Loucy (cell line): ENCODE measurements at regions not wholly inside any gene's neighbourhood (a gene's known extent, or its start where the extent isn't known, plus 50 kb on each side); places are given as distances from the start of the nearest gene placed in this dataset.
"Not testable (repeated sequence)": the region's sequence is repeated elsewhere in the genome, so short reads cannot be mapped to it uniquely, and the experiment has no call there.

Experiments
- H2AFZ ChIP-seq: fragments of 200-600 bp; sonication (generic); 2 replicates; pipeline ENCODE4 v1.6.0; 2016; ENCODE audit warnings: antibody characterized with exemption, mild to moderate bottlenecking, low read length, moderate library complexity
- H3F3A ChIP-seq: fragments of 200-600 bp; 2 replicates; pipeline ENCODE4 v1.6.0; 2016; ENCODE audit warnings: antibody characterized with exemption, low read depth, mild to moderate bottlenecking
- H3K27me3 ChIP-seq: fragments of 200-600 bp; sonication (generic); 2 replicates; pipeline ENCODE4 v1.6.1; 2014; ENCODE audit warnings: low read length, mild to moderate bottlenecking; ENCODE audit not compliant: insufficient read depth, poor library complexity, severe bottlenecking
- H3K36me3 ChIP-seq: fragments of 200-600 bp; sonication (generic); 2 replicates; pipeline ENCODE4 v1.6.1; 2016; ENCODE audit warnings: low read length; ENCODE audit not compliant: insufficient read depth
- H3K4me1 ChIP-seq: fragments of 200-600 bp; sonication (generic); 2 replicates; pipeline ENCODE4 v1.5.1; 2014; ENCODE audit warnings: low read length, mild to moderate bottlenecking; ENCODE audit not compliant: insufficient read depth, poor library complexity, severe bottlenecking
- H3K4me2 ChIP-seq: fragments of 200-600 bp; sonication (generic); 2 replicates; pipeline ENCODE4 v1.6.0; 2014; ENCODE audit warnings: antibody characterized with exemption, low read length, low read depth, mild to moderate bottlenecking; ENCODE audit not compliant: poor library complexity, severe bottlenecking
- H3K4me3 ChIP-seq: fragments of 200-600 bp; sonication (generic); 2 replicates; pipeline ENCODE4 v1.5.1; 2014; ENCODE audit warnings: low read length, mild to moderate bottlenecking, mixed read lengths; ENCODE audit not compliant: poor library complexity, severe bottlenecking
- H3K79me2 ChIP-seq: fragments of 200-600 bp; sonication (generic); 2 replicates; pipeline ENCODE4 v1.6.1; 2014; ENCODE audit warnings: low read length; ENCODE audit not compliant: insufficient read depth
- H3K9ac ChIP-seq: fragments of 200-600 bp; sonication (generic); 2 replicates; pipeline ENCODE4 v1.6.0; 2014; ENCODE audit warnings: mild to moderate bottlenecking, low read depth, low read length, moderate library complexity; ENCODE audit not compliant: poor library complexity, severe bottlenecking
- H3K9me2 ChIP-seq: fragments of 200-600 bp; sonication (generic); replicated peaks from 2 replicates; pipeline ENCODE4 v1.6.1; 2016; ENCODE audit warnings: low read depth, low read length, mixed read lengths
- H3K9me3 ChIP-seq: fragments of 200-600 bp; sonication (generic); 2 replicates; pipeline ENCODE4 v1.6.1; 2014; ENCODE audit warnings: mild to moderate bottlenecking, antibody characterized with exemption, low read length, low read depth; ENCODE audit not compliant: insufficient read depth
- H4K20me1 ChIP-seq: fragments of 200-600 bp; sonication (generic); 2 replicates; pipeline ENCODE4 v1.6.0; 2014; ENCODE audit warnings: antibody characterized with exemption, low read length, mild to moderate bottlenecking; ENCODE audit not compliant: insufficient read depth, poor library complexity, severe bottlenecking
- CTCF ChIP-seq: fragments of 200-600 bp; sonication (generic); conservative IDR thresholded peaks from 2 replicates; pipeline ENCODE4 v1.5.1; 2014; ENCODE audit warnings: mild to moderate bottlenecking, antibody characterized with exemption, low read length
- EZH2phosphoT487 ChIP-seq: fragments of 200-600 bp; IDR thresholded peaks from 2 replicates; pipeline ENCODE4 v1.6.1; 2018; ENCODE audit warnings: antibody characterized with exemption, mild to moderate bottlenecking, moderate library complexity, borderline replicate concordance

GRCh38 chr3:103515116-103515515 lies 1080.3 kb downstream of the ZPLD1 start:
- H3K9me2 ChIP-seq, result no peaks in the 10 kb centered on the region
- no peaks in the 10 kb centered on the region for H3K9me3 ChIP-seq
- H3F3A ChIP-seq, result no peaks in the 10 kb centered on the region
- no peaks in the 10 kb centered on the region for H4K20me1 ChIP-seq
- no peaks in the 10 kb centered on the region for H3K79me2 ChIP-seq
- no peak for TF ChIP-seq EZH2phosphoT487
- TF ChIP-seq CTCF, result no peak
- no peak overlapping the region for H3K4me2 ChIP-seq
- no peak overlapping the region for H2AFZ ChIP-seq
- no peaks in the 10 kb centered on the region for H3K4me1 ChIP-seq
- no peak overlapping the region for H3K4me3 ChIP-seq
- no peaks in the 10 kb centered on the region for H3K27me3 ChIP-seq
- H3K9ac ChIP-seq, result no peak overlapping the region
- no peaks in the 10 kb centered on the region for H3K36me3 ChIP-seq

GRCh38 chr3:103516950-103517349 lies 1082.1 kb downstream of the ZPLD1 start:
- no peak overlapping the region for H3K9ac ChIP-seq
- H3K36me3 ChIP-seq, result no peaks in the 10 kb centered on the region
- no peak overlapping the region for H3K4me3 ChIP-seq
- H3K9me2 ChIP-seq, result no peaks in the 10 kb centered on the region
- no peaks in the 10 kb centered on the region for H3K9me3 ChIP-seq
- H4K20me1 ChIP-seq, result no peaks in the 10 kb centered on the region
- no peaks in the 10 kb centered on the region for H3K79me2 ChIP-seq
- TF ChIP-seq EZH2phosphoT487 (no peak), CTCF (no peak)
- H2AFZ ChIP-seq, result no peak overlapping the region
- H3K27me3 ChIP-seq, result no peaks in the 10 kb centered on the region
- H3K4me1 ChIP-seq, result no peaks in the 10 kb centered on the region
- H3K4me2 ChIP-seq, result no peak overlapping the region
- H3F3A ChIP-seq, result no peaks in the 10 kb centered on the region

- not testable (repeated sequence) for H3K4me3 ChIP-seq, H3K9me3 ChIP-seq, H3K27me3 ChIP-seq, H3K79me2 ChIP-seq, H3K9me2 ChIP-seq, H3K4me1 ChIP-seq, H4K20me1 ChIP-seq, H3K36me3 ChIP-seq, H3K4me2 ChIP-seq, H3K9ac ChIP-seq, H2AFZ ChIP-seq, H3F3A ChIP-seq
Measured at GRCh38 chr3:103531327-103531726, 1096.5 kb downstream of the ZPLD1 start.

- Histone ChIP-seq H3K9ac (no peak overlapping the region), H3K9me2 (no peaks in the 10 kb centered on the region), H3K4me2 (no peak overlapping the region), H3K27me3 (no peaks in the 10 kb centered on the region), H3K9me3 (no peaks in the 10 kb centered on the region), H3K4me1 (no peaks in the 10 kb centered on the region), H3K36me3 (no peaks in the 10 kb centered on the region), H3K4me3 (no peak overlapping the region), H2AFZ (no peak overlapping the region), H3K79me2 (no peaks in the 10 kb centered on the region), H4K20me1 (no peaks in the 10 kb centered on the region), H3F3A (no peaks in the 10 kb centered on the region)
- TF ChIP-seq CTCF (no peak), EZH2phosphoT487 (no peak)
Measured at GRCh38 chr3:103532986-103533385, 1098.2 kb downstream of the ZPLD1 start.
